ENCODE measurements at regions not wholly inside any gene's neighbourhood (a gene's known extent, or its start where the extent isn't known, plus 50 kb on each side); places are given as distances from the start of the nearest gene placed in this dataset.

DNA sequence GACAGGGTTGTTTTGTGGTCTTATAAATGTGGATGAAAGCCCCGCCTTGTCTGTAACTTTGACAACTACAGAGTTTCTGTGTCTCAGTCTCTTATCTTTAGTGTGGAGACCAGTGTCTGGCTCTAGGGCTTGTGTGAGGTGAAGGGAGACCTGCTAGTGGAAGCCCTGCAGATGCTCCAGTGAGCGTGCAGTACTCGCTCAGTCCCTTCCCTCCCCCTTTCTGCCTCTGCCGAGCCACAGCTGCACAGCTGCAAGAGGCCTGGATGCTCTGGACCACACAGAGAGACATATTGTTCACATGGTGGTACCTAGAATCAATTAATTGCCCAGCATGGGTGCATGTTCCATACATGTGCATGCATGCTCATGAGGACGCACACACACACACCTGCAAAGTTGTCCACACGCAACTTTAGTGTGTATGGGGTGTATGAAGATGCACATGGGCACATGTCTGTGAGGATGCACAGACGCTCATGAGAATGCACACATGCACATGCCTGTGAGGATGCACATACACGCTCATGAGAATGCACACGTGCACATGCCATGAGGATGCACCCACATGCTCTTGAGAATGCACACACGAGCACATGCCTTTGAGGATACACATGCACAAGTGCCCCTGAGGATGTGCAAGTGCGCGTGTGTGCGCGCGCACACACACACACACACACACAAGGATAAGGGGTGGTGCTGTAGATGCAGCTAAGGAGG lies 282.1 kb upstream of the HS6ST1 start:
- Histone ChIP-seq H3K36me3 (no peaks in the 10 kb centered on the region), H3K27ac (no peak overlapping the region), H3K9me3 (no peaks in the 10 kb centered on the region), H3K4me3 (replicated peaks in 1 of 3) (no peak overlapping the region), H3K27me3 (no peaks in the 10 kb centered on the region), H3K4me1 (no peaks in the 10 kb centered on the region)
- WGBS, 2 donors = 91 to 93% methylated on average over 15 of the region's 15 CpGs
- intact Hi-C loops (cut with DNase I) = loop anchor here (10.0 kb wide), 1 partner anchor 276 kb away; no protein-coding TSS in a partner anchor
- TF ChIP-seq CTCF (IDR thresholded peaks at IDR 0.05) = no peak
- no peak for TF ChIP-seq POLR2A (IDR thresholded peaks at IDR 0.05)
- no peak for DNase-seq

GRCh38 chr2:128601298-128602037 lies 282.8 kb upstream of the HS6ST1 start:
- 96 to 100% methylated on average over 7 to 10 of the region's 16 CpGs for WGBS, 2 donors

DNA sequence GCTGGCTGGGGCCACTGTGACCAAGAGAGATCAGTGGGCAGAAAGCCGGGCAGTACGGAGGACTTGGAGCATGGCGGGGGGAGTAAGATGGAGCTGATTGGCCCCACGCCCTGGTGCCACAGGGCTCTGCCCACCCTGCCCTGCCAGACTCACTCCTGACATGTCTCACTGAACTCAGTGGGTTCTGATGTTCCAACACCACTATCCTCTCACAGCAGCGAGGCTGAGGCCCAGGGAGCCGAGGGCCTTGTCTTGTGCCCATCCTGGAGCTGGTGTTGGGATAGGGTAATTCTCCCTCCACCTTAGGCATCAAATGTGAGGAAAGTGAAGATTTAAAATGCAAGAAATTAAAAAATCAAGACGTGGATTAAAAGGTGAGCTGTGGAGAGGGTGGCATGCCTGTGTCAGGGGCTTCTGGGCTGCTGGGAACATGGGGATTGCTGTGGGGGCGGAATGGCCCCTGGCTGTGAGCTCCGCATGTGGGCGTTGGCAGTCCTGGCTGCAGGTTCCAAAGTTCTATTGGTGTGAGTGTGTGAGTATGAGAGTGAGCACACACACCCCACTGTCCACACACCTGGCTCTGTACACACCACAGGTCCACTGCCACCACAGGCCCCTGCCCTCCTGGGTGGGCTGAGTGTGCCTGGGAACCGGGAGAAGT lies 283.5 kb upstream of the HS6ST1 start:
- TF ChIP-seq CTCF (IDR thresholded peaks at IDR 0.05) (no peak), POLR2A (IDR thresholded peaks at IDR 0.05) (no peak)
- 93 to 94% methylated on average over 11 of the region's 11 CpGs for WGBS, 2 donors
- Histone ChIP-seq H3K4me3 (replicated peaks in 1 of 3) (no peak overlapping the region), H3K9me3 (no peaks in the 10 kb centered on the region), H3K4me1 (peaks cover 0 to 4% of the 10 kb centered on the region in 2 donors), H3K27ac (no peak overlapping the region), H3K27me3 (no peaks in the 10 kb centered on the region), H3K36me3 (no peaks in the 10 kb centered on the region)
- DNase-seq = no peak
- intact Hi-C loops (cut with DNase I) = loop anchor here (10.0 kb wide), 1 partner anchor 277 kb away; no protein-coding TSS in a partner anchor

More at GRCh38 chr2:128601298-128602037, 282.8 kb upstream of the HS6ST1 start:
- Histone ChIP-seq H3K4me1 (no peaks in the 10 kb centered on the region), H3K9me3 (no peaks in the 10 kb centered on the region), H3K27me3 (no peaks in the 10 kb centered on the region), H3K4me3 (replicated peaks in 1 of 3) (no peak overlapping the region), H3K27ac (no peak overlapping the region), H3K36me3 (no peaks in the 10 kb centered on the region)
- DNase-seq = no peak
- TF ChIP-seq POLR2A (IDR thresholded peaks at IDR 0.05) = no peak
- TF ChIP-seq CTCF (IDR thresholded peaks at IDR 0.05) = no peak
- intact Hi-C loops (cut with DNase I) = loop anchor here (10.0 kb wide), 1 partner anchor 277 kb away; no protein-coding TSS in a partner anchor

DNA sequence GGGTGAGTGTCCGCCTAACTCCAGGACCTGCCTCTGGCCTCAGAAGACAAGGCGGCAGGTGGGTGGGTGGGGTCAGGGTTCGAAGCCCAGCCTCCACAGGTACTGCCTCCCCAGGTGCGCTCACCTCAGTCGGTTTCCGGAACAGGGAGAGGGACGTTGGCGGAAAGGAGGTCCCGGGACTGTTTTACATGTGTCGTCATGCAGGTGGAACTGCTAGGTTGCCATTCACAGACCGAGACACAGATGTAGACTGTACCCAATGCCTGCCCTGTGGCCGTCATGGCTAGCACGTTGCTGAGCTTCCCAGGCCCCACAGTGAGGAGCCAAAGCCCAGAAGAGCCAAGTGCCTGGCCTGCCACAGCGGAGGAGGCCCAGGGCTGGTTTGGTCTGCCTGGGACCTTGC lies 284.0 kb upstream of the HS6ST1 start:
- peaks cover 3 to 9% of the 10 kb centered on the region in 2 donors for H3K4me1 ChIP-seq
- intact Hi-C loops (cut with DNase I) = loop anchor here (10.0 kb wide), 1 partner anchor 278 kb away; no protein-coding TSS in a partner anchor
- no peaks in the 10 kb centered on the region for H3K9me3 ChIP-seq
- H3K27me3 ChIP-seq = no peaks in the 10 kb centered on the region
- no peak for DNase-seq
- no peak for TF ChIP-seq CTCF (IDR thresholded peaks at IDR 0.05)
- no peak for TF ChIP-seq POLR2A (IDR thresholded peaks at IDR 0.05)
- no peak overlapping the region for H3K4me3 ChIP-seq (replicated peaks in 1 of 3)
- no peaks in the 10 kb centered on the region for H3K36me3 ChIP-seq
- H3K27ac ChIP-seq = no peak overlapping the region
- 93 to 97% methylated on average over 12 to 14 of the region's 14 CpGs for WGBS, 2 donors

All from thyroid gland (tissue), 4 donors.